ENCODE measurements at regions not wholly inside any gene's neighbourhood (a gene's known extent, or its start where the extent isn't known, plus 50 kb on each side); places are given as distances from the start of the nearest gene placed in this dataset.

DNA sequence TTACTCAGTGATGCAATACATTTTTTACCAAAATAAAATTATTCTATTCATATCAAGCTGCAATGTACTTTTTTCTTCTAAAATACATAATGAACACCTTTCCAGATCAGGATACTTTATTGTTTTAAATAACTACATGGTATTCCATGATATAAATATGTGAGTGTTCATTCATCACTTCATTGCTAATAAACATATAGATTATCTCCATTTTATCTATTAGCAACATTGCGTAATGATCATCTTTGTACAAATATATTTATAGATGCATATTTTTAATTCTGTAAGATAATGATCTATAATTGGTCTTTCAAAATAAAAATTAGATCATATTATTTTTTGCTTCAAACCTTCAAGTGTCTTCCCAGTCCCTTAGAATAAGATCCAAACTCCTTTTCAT lies 156.1 kb upstream of the HHIP start:
- CTCF ChIA-PET (ENCODE audit: low intra/inter-chr PET ratio, low total read pairs): no interaction called here

DNA sequence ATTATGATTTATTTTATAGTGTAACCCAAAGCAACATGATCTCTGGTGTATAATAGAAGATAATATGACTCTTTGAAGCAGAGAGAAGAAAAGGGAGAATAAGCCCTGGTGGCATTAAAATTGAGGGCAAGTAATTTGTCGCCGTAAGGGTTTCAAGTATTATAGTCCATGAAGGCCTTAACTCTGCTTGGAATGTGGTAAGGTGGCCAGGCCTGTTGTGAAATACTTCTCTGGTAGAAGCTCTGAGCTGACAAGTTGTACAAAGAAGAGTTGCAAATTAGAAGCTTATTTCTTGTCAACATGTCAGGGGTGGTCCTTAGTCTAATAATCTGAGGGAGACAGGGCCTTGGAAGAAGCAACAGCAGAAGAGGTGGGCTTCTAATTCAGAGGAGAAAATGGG lies 151.7 kb upstream of the HHIP start:
- Histone ChIP-seq H3K4me2 (ENCODE audit: low read depth, low read length) (no peak overlapping the region), H3K9me3 (ENCODE audit: low read length) (no peaks in the 10 kb centered on the region), H3K79me2 (ENCODE audit: insufficient read depth, low read length) (no peaks in the 10 kb centered on the region), H3K9ac (ENCODE audit: insufficient read depth, low read depth, low read length) (no peak overlapping the region), H4K20me1 (ENCODE audit: insufficient read depth, low read length) (no peaks in the 10 kb centered on the region), H3K27me3 (ENCODE audit: control insufficient read depth in 1 of 2, insufficient read depth in 2 of 2, low read length in 2 of 2) (no peaks in the 10 kb centered on the region), H3K36me3 (replicated peaks in 1 of 2; ENCODE audit: control insufficient read depth in 1 of 2, insufficient read depth in 2 of 2, low read length in 2 of 2) (no peaks in the 10 kb centered on the region), H3K4me3 (replicated peaks in 1 of 3; ENCODE audit: insufficient read depth in 1 of 3, low read depth in 2 of 3, low read length in 3 of 3) (no peak overlapping the region), H3K27ac (ENCODE audit: extremely low read length, insufficient read depth, low read length) (no peak overlapping the region), H3K4me1 (ENCODE audit: insufficient read depth, low read length) (no peaks in the 10 kb centered on the region), H2AFZ (ENCODE audit: low read length) (no peak overlapping the region)
- no peak for FAIRE-seq
- ChIA-PET CTCF (ENCODE audit: low intra/inter-chr PET ratio, low total read pairs) (no interaction called here), POLR2A (no interaction called here)
- no TSS peak for BruUV-seq (replicated peaks)
- intact Hi-C loops (cut with micrococcal nuclease; ENCODE audit: unreplicated experiment) (no loop called here), in situ Hi-C loops (cut with HindIII; ENCODE audit: extremely low pct_ligation_motif_present, low pct_unique_long_range_greater_than_20kb) (no loop called here)
- no peak for DNase-seq (ENCODE audit: low spot score)
- peak; percentile 40 for TF ChIP-seq CEBPB (IDR thresholded peaks at IDR 0.05; ENCODE audit: borderline replicate concordance, low read depth, low read length)
- TF ChIP-seq, protein P1, sequence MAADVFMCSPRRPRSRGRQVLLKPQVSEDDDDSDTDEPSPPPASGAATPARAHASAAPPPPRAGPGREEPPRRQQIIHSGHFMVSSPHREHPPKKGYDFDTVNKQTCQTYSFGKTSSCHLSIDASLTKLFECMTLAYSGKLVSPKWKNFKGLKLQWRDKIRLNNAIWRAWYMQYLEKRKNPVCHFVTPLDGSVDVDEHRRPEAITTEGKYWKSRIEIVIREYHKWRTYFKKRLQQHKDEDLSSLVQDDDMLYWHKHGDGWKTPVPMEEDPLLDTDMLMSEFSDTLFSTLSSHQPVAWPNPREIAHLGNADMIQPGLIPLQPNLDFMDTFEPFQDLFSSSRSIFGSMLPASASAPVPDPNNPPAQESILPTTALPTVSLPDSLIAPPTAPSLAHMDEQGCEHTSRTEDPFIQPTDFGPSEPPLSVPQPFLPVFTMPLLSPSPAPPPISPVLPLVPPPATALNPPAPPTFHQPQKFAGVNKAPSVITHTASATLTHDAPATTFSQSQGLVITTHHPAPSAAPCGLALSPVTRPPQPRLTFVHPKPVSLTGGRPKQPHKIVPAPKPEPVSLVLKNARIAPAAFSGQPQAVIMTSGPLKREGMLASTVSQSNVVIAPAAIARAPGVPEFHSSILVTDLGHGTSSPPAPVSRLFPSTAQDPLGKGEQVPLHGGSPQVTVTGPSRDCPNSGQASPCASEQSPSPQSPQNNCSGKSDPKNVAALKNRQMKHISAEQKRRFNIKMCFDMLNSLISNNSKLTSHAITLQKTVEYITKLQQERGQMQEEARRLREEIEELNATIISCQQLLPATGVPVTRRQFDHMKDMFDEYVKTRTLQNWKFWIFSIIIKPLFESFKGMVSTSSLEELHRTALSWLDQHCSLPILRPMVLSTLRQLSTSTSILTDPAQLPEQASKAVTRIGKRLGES (CRISPR knock-in tag; IDR thresholded peaks at IDR 0.05; ENCODE audit: borderline replicate concordance): no peak
- WGBS (ENCODE audit: low lambda C conversion rate): 59% methylated on average over 2 of the region's 2 CpGs
- ATAC-seq: no peak

More for the DNA sequence above, 156.1 kb upstream of the HHIP start:
- no peak overlapping the region for H3K4me3 ChIP-seq (replicated peaks in 1 of 3; ENCODE audit: insufficient read depth in 1 of 3, low read depth in 2 of 3, low read length in 3 of 3)
- BruUV-seq (replicated peaks): no TSS peak
- no peak overlapping the region for H2AFZ ChIP-seq (ENCODE audit: low read length)
- H3K9me3 ChIP-seq (ENCODE audit: low read length): no peaks in the 10 kb centered on the region
- intact Hi-C loops (cut with micrococcal nuclease; ENCODE audit: unreplicated experiment): no loop called here
- H3K4me2 ChIP-seq (ENCODE audit: low read depth, low read length): no peak overlapping the region
- no peak overlapping the region for H3K9ac ChIP-seq (ENCODE audit: insufficient read depth, low read depth, low read length)
- in situ Hi-C loops (cut with HindIII; ENCODE audit: extremely low pct_ligation_motif_present, low pct_unique_long_range_greater_than_20kb): no loop called here
- WGBS (ENCODE audit: low lambda C conversion rate): 35% methylated on average over 1 of the region's 1 CpG
- DNase-seq (ENCODE audit: low spot score): no peak
- H3K79me2 ChIP-seq (ENCODE audit: insufficient read depth, low read length): no peaks in the 10 kb centered on the region
- no peak for ATAC-seq
- peak; percentile 12; the same call in 1 of the 2 replicates for TF ChIP-seq CEBPB (IDR thresholded peaks at IDR 0.05; ENCODE audit: borderline replicate concordance, low read depth, low read length)
- TF ChIP-seq, protein P2, sequence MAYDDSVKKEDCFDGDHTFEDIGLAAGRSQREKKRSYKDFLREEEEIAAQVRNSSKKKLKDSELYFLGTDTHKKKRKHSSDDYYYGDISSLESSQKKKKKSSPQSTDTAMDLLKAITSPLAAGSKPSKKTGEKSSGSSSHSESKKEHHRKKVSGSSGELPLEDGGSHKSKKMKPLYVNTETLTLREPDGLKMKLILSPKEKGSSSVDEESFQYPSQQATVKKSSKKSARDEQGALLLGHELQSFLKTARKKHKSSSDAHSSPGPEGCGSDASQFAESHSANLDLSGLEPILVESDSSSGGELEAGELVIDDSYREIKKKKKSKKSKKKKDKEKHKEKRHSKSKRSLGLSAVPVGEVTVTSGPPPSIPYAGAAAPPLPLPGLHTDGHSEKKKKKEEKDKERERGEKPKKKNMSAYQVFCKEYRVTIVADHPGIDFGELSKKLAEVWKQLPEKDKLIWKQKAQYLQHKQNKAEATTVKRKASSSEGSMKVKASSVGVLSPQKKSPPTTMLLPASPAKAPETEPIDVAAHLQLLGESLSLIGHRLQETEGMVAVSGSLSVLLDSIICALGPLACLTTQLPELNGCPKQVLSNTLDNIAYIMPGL (CRISPR knock-in tag; IDR thresholded peaks at IDR 0.05; ENCODE audit: borderline replicate concordance in 1 of 2, low read depth in 1 of 2): no peak
- H3K4me1 ChIP-seq (ENCODE audit: insufficient read depth, low read length): no peaks in the 10 kb centered on the region
- H3K27ac ChIP-seq (ENCODE audit: extremely low read length, insufficient read depth, low read length): no peak overlapping the region
- H3K36me3 ChIP-seq (replicated peaks in 1 of 2; ENCODE audit: control insufficient read depth in 1 of 2, insufficient read depth in 2 of 2, low read length in 2 of 2): no peaks in the 10 kb centered on the region
- H3K27me3 ChIP-seq (ENCODE audit: control insufficient read depth in 1 of 2, insufficient read depth in 2 of 2, low read length in 2 of 2): no peaks in the 10 kb centered on the region
- no peaks in the 10 kb centered on the region for H4K20me1 ChIP-seq (ENCODE audit: insufficient read depth, low read length)
- no peak for FAIRE-seq
- POLR2A ChIA-PET: no interaction called here
